ENCODE measurements at regions not wholly inside any gene's neighbourhood (a gene's known extent, or its start where the extent isn't known, plus 50 kb on each side); places are given as distances from the start of the nearest gene placed in this dataset.

GRCh38 chrX:150167482-150168324, 195.4 kb upstream of the MAMLD1 start:
- no peaks in the 10 kb centered on the region for H3K36me3 ChIP-seq (ENCODE audit: control insufficient read depth in 4 of 4, insufficient read depth in 4 of 4, low read length in 3 of 4)
- H3K27me3 ChIP-seq (replicated peaks in 2 of 5; ENCODE audit: control insufficient read depth in 4 of 5, insufficient read depth in 5 of 5, low read length in 4 of 5): no peaks in the 10 kb centered on the region
- no peaks in the 10 kb centered on the region for H3K4me1 ChIP-seq (ENCODE audit: control extremely low read depth in 1 of 4, control insufficient read depth in 4 of 4, insufficient read depth in 4 of 4, low read length in 3 of 4)
- ChIA-PET CTCF (no interaction called here), POLR2A (no interaction called here)
- DNase-seq: no peak
- H3K27ac ChIP-seq (ENCODE audit: insufficient read depth in 1 of 2, low read depth in 1 of 2, low read length in 2 of 2, poor library complexity in 1 of 2, severe bottlenecking in 2 of 2): no peak overlapping the region
- 59% methylated on average over 2 of the region's 5 CpGs for WGBS (ENCODE audit: insufficient coverage)
- no peaks in the 10 kb centered on the region for H3K9me3 ChIP-seq (ENCODE audit: control extremely low read depth in 1 of 5, control insufficient read depth in 4 of 5, insufficient read depth in 2 of 5, low read depth in 1 of 5, low read length in 4 of 5)
- no peak overlapping the region for H3K4me3 ChIP-seq (ENCODE audit: control insufficient read depth in 1 of 7, extremely low read depth in 1 of 7, insufficient read depth in 4 of 7, low read depth in 2 of 7, low read length in 6 of 7)

DNA sequence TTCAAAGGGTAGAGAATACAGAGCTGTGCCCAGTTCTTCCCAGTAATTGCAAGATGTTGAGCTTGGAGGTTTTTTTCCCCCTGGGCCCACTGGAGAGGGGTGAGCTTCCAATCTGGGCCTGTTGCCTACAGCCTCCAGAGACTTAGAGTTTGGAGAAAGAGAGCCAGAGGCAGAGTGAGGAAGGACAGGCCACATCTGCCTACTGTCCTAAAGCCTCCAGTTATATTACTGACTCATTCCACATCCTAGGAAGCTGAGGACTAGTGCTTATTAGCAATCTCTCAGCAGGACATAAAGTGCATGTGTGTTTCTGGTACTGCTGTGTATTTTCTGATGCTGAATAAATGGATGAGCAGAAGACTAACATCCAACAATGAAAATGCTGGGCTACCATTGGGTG, 181.0 kb upstream of the MAMLD1 start:
- Histone ChIP-seq H3K4me1 (ENCODE audit: control extremely low read depth in 1 of 4, control insufficient read depth in 4 of 4, insufficient read depth in 4 of 4, low read length in 3 of 4) (no peaks in the 10 kb centered on the region), H3K4me3 (ENCODE audit: control insufficient read depth in 1 of 7, extremely low read depth in 1 of 7, insufficient read depth in 4 of 7, low read depth in 2 of 7, low read length in 6 of 7) (no peak overlapping the region), H3K9me3 (ENCODE audit: control extremely low read depth in 1 of 5, control insufficient read depth in 4 of 5, insufficient read depth in 2 of 5, low read depth in 1 of 5, low read length in 4 of 5) (peaks cover 0 to 1% (median 0%) of the 10 kb centered on the region in 5 experiments), H3K27me3 (replicated peaks in 2 of 5; ENCODE audit: control insufficient read depth in 4 of 5, insufficient read depth in 5 of 5, low read length in 4 of 5) (peaks cover 0 to 2% (median 0%) of the 10 kb centered on the region in 5 experiments), H3K27ac (ENCODE audit: insufficient read depth in 1 of 2, low read depth in 1 of 2, low read length in 2 of 2, poor library complexity in 1 of 2, severe bottlenecking in 2 of 2) (no peak overlapping the region), H3K36me3 (ENCODE audit: control insufficient read depth in 4 of 4, insufficient read depth in 4 of 4, low read length in 3 of 4) (no peaks in the 10 kb centered on the region)
- POLR2A ChIA-PET: no interaction called here
- CTCF ChIA-PET: no interaction called here
- DNase-seq: no peak

GRCh38 chrX:150184491-150184890, 178.6 kb upstream of the MAMLD1 start:
- Histone ChIP-seq H3K4me3 (ENCODE audit: control insufficient read depth in 1 of 7, extremely low read depth in 1 of 7, insufficient read depth in 4 of 7, low read depth in 2 of 7, low read length in 6 of 7) (no peak overlapping the region), H3K27ac (ENCODE audit: insufficient read depth in 1 of 2, low read depth in 1 of 2, low read length in 2 of 2, poor library complexity in 1 of 2, severe bottlenecking in 2 of 2) (no peak overlapping the region), H3K36me3 (ENCODE audit: control insufficient read depth in 4 of 4, insufficient read depth in 4 of 4, low read length in 3 of 4) (no peaks in the 10 kb centered on the region), H3K9me3 (ENCODE audit: control extremely low read depth in 1 of 5, control insufficient read depth in 4 of 5, insufficient read depth in 2 of 5, low read depth in 1 of 5, low read length in 4 of 5) (no peaks in the 10 kb centered on the region), H3K27me3 (replicated peaks in 2 of 5; ENCODE audit: control insufficient read depth in 4 of 5, insufficient read depth in 5 of 5, low read length in 4 of 5) (peaks cover 0 to 2% (median 0%) of the 10 kb centered on the region in 5 experiments), H3K4me1 (ENCODE audit: control extremely low read depth in 1 of 4, control insufficient read depth in 4 of 4, insufficient read depth in 4 of 4, low read length in 3 of 4) (no peaks in the 10 kb centered on the region)
- WGBS (ENCODE audit: insufficient coverage): 76% methylated on average over 2 of the region's 3 CpGs
- POLR2A ChIA-PET: no interaction called here
- CTCF ChIA-PET: no interaction called here
- DNase-seq: peak in 2 of 3 donors; percentile 4 to 43

DNA sequence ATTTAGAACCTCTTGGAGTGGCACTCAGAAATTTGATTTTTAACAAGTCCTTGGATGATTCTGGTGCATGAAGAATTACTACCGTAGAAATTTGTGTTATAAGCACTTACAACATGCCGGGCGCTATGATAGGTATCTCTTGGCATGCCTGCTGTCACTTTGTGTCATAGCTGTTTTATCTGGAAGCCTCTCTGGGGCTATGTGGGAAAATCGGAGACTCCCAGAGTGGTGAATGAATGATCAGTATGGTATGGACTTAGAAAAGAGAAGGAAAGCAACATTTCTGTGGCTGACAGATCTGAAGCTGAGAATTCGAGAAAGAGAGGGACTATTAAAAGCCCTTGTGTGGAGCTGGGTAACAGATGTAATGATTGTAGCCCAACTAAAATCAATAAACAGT, 177.4 kb upstream of the MAMLD1 start:
- no peaks in the 10 kb centered on the region for H3K27me3 ChIP-seq (replicated peaks in 2 of 5; ENCODE audit: control insufficient read depth in 4 of 5, insufficient read depth in 5 of 5, low read length in 4 of 5)
- ChIA-PET POLR2A (no interaction called here), CTCF (no interaction called here)
- whole genome bisulfite sequencing (ENCODE audit: insufficient coverage): 93% methylated on average over 5 of the region's 5 CpGs
- H3K9me3 ChIP-seq (ENCODE audit: control extremely low read depth in 1 of 5, control insufficient read depth in 4 of 5, insufficient read depth in 2 of 5, low read depth in 1 of 5, low read length in 4 of 5): no peaks in the 10 kb centered on the region
- H3K4me1 ChIP-seq (ENCODE audit: control extremely low read depth in 1 of 4, control insufficient read depth in 4 of 4, insufficient read depth in 4 of 4, low read length in 3 of 4): no peaks in the 10 kb centered on the region
- DNase-seq: no peak
- no peaks in the 10 kb centered on the region for H3K36me3 ChIP-seq (ENCODE audit: control insufficient read depth in 4 of 4, insufficient read depth in 4 of 4, low read length in 3 of 4)
- no peak overlapping the region for H3K4me3 ChIP-seq (ENCODE audit: control insufficient read depth in 1 of 7, extremely low read depth in 1 of 7, insufficient read depth in 4 of 7, low read depth in 2 of 7, low read length in 6 of 7)
- H3K27ac ChIP-seq (ENCODE audit: insufficient read depth in 1 of 2, low read depth in 1 of 2, low read length in 2 of 2, poor library complexity in 1 of 2, severe bottlenecking in 2 of 2): no peak overlapping the region

GRCh38 chrX:150192816-150193215, 170.3 kb upstream of the MAMLD1 start:
- DNase-seq: no peak
- Histone ChIP-seq H3K36me3 (ENCODE audit: control insufficient read depth in 4 of 4, insufficient read depth in 4 of 4, low read length in 3 of 4) (no peaks in the 10 kb centered on the region), H3K27ac (ENCODE audit: insufficient read depth in 1 of 2, low read depth in 1 of 2, low read length in 2 of 2, poor library complexity in 1 of 2, severe bottlenecking in 2 of 2) (no peak overlapping the region), H3K4me3 (ENCODE audit: control insufficient read depth in 1 of 7, extremely low read depth in 1 of 7, insufficient read depth in 4 of 7, low read depth in 2 of 7, low read length in 6 of 7) (no peak overlapping the region), H3K27me3 (replicated peaks in 2 of 5; ENCODE audit: control insufficient read depth in 4 of 5, insufficient read depth in 5 of 5, low read length in 4 of 5) (no peaks in the 10 kb centered on the region), H3K4me1 (ENCODE audit: control extremely low read depth in 1 of 4, control insufficient read depth in 4 of 4, insufficient read depth in 4 of 4, low read length in 3 of 4) (no peaks in the 10 kb centered on the region), H3K9me3 (ENCODE audit: control extremely low read depth in 1 of 5, control insufficient read depth in 4 of 5, insufficient read depth in 2 of 5, low read depth in 1 of 5, low read length in 4 of 5) (no peaks in the 10 kb centered on the region)
- WGBS (ENCODE audit: insufficient coverage): 82% methylated on average over 2 of the region's 5 CpGs
- ChIA-PET CTCF (no interaction called here), POLR2A (no interaction called here)

GRCh38 chrX:150196285-150196684, 166.8 kb upstream of the MAMLD1 start:
- Histone ChIP-seq H3K27ac (ENCODE audit: insufficient read depth in 1 of 2, low read depth in 1 of 2, low read length in 2 of 2, poor library complexity in 1 of 2, severe bottlenecking in 2 of 2) (no peak overlapping the region), H3K9me3 (ENCODE audit: control extremely low read depth in 1 of 5, control insufficient read depth in 4 of 5, insufficient read depth in 2 of 5, low read depth in 1 of 5, low read length in 4 of 5) (no peaks in the 10 kb centered on the region), H3K4me1 (ENCODE audit: control extremely low read depth in 1 of 4, control insufficient read depth in 4 of 4, insufficient read depth in 4 of 4, low read length in 3 of 4) (peaks cover 0 to 3% (median 1%) of the 10 kb centered on the region in 4 experiments), H3K4me3 (ENCODE audit: control insufficient read depth in 1 of 7, extremely low read depth in 1 of 7, insufficient read depth in 4 of 7, low read depth in 2 of 7, low read length in 6 of 7) (no peak overlapping the region), H3K27me3 (replicated peaks in 2 of 5; ENCODE audit: control insufficient read depth in 4 of 5, insufficient read depth in 5 of 5, low read length in 4 of 5) (no peaks in the 10 kb centered on the region), H3K36me3 (ENCODE audit: control insufficient read depth in 4 of 4, insufficient read depth in 4 of 4, low read length in 3 of 4) (no peaks in the 10 kb centered on the region)
- no peak for DNase-seq
- ChIA-PET POLR2A (no interaction called here), CTCF (no interaction called here)
- WGBS (ENCODE audit: insufficient coverage): 88% methylated on average over 1 of the region's 3 CpGs

- Histone ChIP-seq H3K9me3 (ENCODE audit: control extremely low read depth in 1 of 5, control insufficient read depth in 4 of 5, insufficient read depth in 2 of 5, low read depth in 1 of 5, low read length in 4 of 5) (no peaks in the 10 kb centered on the region), H3K27ac (ENCODE audit: insufficient read depth in 1 of 2, low read depth in 1 of 2, low read length in 2 of 2, poor library complexity in 1 of 2, severe bottlenecking in 2 of 2) (no peak overlapping the region), H3K4me1 (ENCODE audit: control extremely low read depth in 1 of 4, control insufficient read depth in 4 of 4, insufficient read depth in 4 of 4, low read length in 3 of 4) (peaks cover 0 to 3% (median 1%) of the 10 kb centered on the region in 4 experiments), H3K36me3 (ENCODE audit: control insufficient read depth in 4 of 4, insufficient read depth in 4 of 4, low read length in 3 of 4) (no peaks in the 10 kb centered on the region), H3K27me3 (replicated peaks in 2 of 5; ENCODE audit: control insufficient read depth in 4 of 5, insufficient read depth in 5 of 5, low read length in 4 of 5) (no peaks in the 10 kb centered on the region), H3K4me3 (ENCODE audit: control insufficient read depth in 1 of 7, extremely low read depth in 1 of 7, insufficient read depth in 4 of 7, low read depth in 2 of 7, low read length in 6 of 7) (no peak overlapping the region)
- POLR2A ChIA-PET: no interaction called here
- DNase-seq: no peak
- CTCF ChIA-PET: no interaction called here
- 89% methylated on average over 1 of the region's 2 CpGs for WGBS (ENCODE audit: insufficient coverage)
Measured at GRCh38 chrX:150197388-150197787, 165.7 kb upstream of the MAMLD1 start.
